Lung (tissue), 11 donors: ENCODE measurements at regions not wholly inside any gene's neighbourhood (a gene's known extent, or its start where the extent isn't known, plus 50 kb on each side); places are given as distances from the start of the nearest gene placed in this dataset.

Source experiments
- ATAC-seq: fragments of 200-7000 bp; cut with Tn5 transposase; one replicate; pipeline ENCODE4 v1.9.1; 2020; ENCODE audit warnings: moderate number of reproducible peaks; ENCODE audit not compliant: insufficient read depth, low FRiP score
- DNase-seq, 3 donors: peaks; one replicate each; pipeline ENCODE4 v3.0.0-alpha.2; 2013 to 2017
- H3K27ac ChIP-seq, 2 donors: one replicate each; pipeline ENCODE4 v1.5.1; 2013; ENCODE audit warnings: mild to moderate bottlenecking in 2 of 2, moderate library complexity in 2 of 2, control low read depth in 1 of 2, inconsistent platforms in 1 of 2, low read depth in 1 of 2, low read length in 1 of 2
- H3K27me3 ChIP-seq, 3 donors: one replicate each; pipeline ENCODE4 v1.5.1; 2013; ENCODE audit warnings: low read length in 2 of 3; ENCODE audit not compliant: control insufficient read depth in 3 of 3, insufficient read depth in 3 of 3
- H3K36me3 ChIP-seq, 4 donors: one replicate each; pipeline ENCODE4 v1.5.1; 2013; ENCODE audit warnings: low read length in 4 of 4, mild to moderate bottlenecking in 1 of 4, moderate library complexity in 1 of 4; ENCODE audit not compliant: control insufficient read depth in 4 of 4, insufficient read depth in 4 of 4
- H3K4me1 ChIP-seq, 5 donors: one replicate each; pipeline ENCODE4 v1.5.1; 2013; ENCODE audit warnings: low read length in 5 of 5, mild to moderate bottlenecking in 2 of 5, moderate library complexity in 1 of 5; ENCODE audit not compliant: control insufficient read depth in 5 of 5, insufficient read depth in 5 of 5
- H3K4me3 ChIP-seq: one replicate; pipeline ENCODE4 v1.5.1; 2013; ENCODE audit warnings: mild to moderate bottlenecking, control low read depth, moderate library complexity
- H3K9ac ChIP-seq, 2 donors: one replicate each; pipeline ENCODE4 v1.5.1; 2013; ENCODE audit warnings: low read length in 2 of 2, control low read depth in 1 of 2; ENCODE audit not compliant: insufficient read depth in 1 of 2
- H3K9me3 ChIP-seq, 4 donors: one replicate each; pipeline ENCODE4 v1.5.1; 2013; ENCODE audit warnings: low read length in 3 of 4, mild to moderate bottlenecking in 1 of 4, moderate library complexity in 1 of 4; ENCODE audit not compliant: control insufficient read depth in 4 of 4, insufficient read depth in 3 of 4
- CTCF ChIP-seq: IDR thresholded peaks from 2 replicates; pipeline ENCODE4 v1.5.1; 2012; ENCODE audit warnings: mild to moderate bottlenecking; ENCODE audit errors: control extremely low read depth, extremely low read depth
- WGBS, 2 donors: extraction: QIAGEN DNeasy Blood & Tissue Kit; methylation state at CpG; one replicate each; pipeline ENCODE4 v1.1.7; 2013; 5-methylcytosine and 5-hydroxymethylcytosine counted together
- donor health status: control.
- donor health status: control.
- donor health status: Bipolar disorder and iron deficiency.
- donor health status: healthy.
- donor health status: DM: yes; HTN: yes; CAD: no.

- TF ChIP-seq CTCF, result no peak
Measured at GRCh38 chr2:145415151-145415550, 895.2 kb upstream of the ZEB2 start.

GRCh38 chr2:145413261-145414030 is 893.5 kb upstream of the ZEB2 start:
- Histone ChIP-seq H3K27ac (no peak overlapping the region), H3K4me3 (no peak overlapping the region), H3K27me3 (no peaks in the 10 kb centered on the region), H3K36me3 (no peaks in the 10 kb centered on the region), H3K9me3 (peaks cover 0 to 9% (median 1%) of the 10 kb centered on the region in 4 donors), H3K4me1 (peaks cover 0 to 3% (median 0%) of the 10 kb centered on the region in 5 donors), H3K9ac (no peak overlapping the region)
- 68 to 78% methylated on average over 2 of the region's 2 CpGs for WGBS, 2 donors
- no peak for TF ChIP-seq CTCF
- DNase-seq (no peak), ATAC-seq (no peak)

More at GRCh38 chr2:145415151-145415550, 895.2 kb upstream of the ZEB2 start:
- ATAC-seq (no peak), DNase-seq (no peak)
- no peaks in the 10 kb centered on the region for H3K36me3 ChIP-seq
- H3K27ac ChIP-seq, result no peak overlapping the region
- peaks cover 0 to 9% (median 2%) of the 10 kb centered on the region in 4 donors for H3K9me3 ChIP-seq
- no peaks in the 10 kb centered on the region for H3K27me3 ChIP-seq
- H3K9ac ChIP-seq, result no peak overlapping the region
- H3K4me3 ChIP-seq, result no peak overlapping the region
- H3K4me1 ChIP-seq, result no peaks in the 10 kb centered on the region
- WGBS, 2 donors, result 94 to 97% methylated on average over 1 of the region's 1 CpG

DNA sequence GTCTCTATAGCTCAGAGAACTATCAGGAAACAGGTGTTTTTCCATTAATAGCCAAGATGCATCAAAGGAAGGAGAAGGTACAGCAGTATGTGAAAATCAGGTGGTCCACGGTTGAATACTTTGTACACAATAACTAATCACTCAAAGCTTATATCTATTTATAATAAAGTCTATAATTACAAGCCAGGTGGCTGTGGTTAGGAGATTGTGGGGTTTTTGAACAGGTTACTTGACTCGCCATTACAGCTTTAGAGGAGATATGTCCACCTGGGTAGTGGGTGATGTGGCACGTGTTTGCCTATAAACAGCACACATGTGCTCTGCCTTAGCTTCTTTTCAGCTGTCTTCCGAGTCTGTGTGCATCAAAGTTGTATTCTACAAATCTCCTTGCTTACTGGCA is 892.2 kb upstream of the ZEB2 start:
- Histone ChIP-seq H3K4me1 (peaks cover 0 to 3% (median 0%) of the 10 kb centered on the region in 5 donors), H3K9me3 (peaks cover 0 to 9% (median 1%) of the 10 kb centered on the region in 4 donors), H3K36me3 (no peaks in the 10 kb centered on the region), H3K4me3 (no peak overlapping the region), H3K9ac (no peak overlapping the region), H3K27me3 (no peaks in the 10 kb centered on the region), H3K27ac (no peak overlapping the region)
- DNase-seq (no peak), ATAC-seq (no peak)
- TF ChIP-seq CTCF, result no peak
- WGBS, 2 donors, result 84 to 87% methylated on average over 4 of the region's 4 CpGs
